Esophagus squamous epithelium (tissue), 4 donors: ENCODE measurements at regions not wholly inside any gene's neighbourhood (a gene's known extent, or its start where the extent isn't known, plus 50 kb on each side); places are given as distances from the start of the nearest gene placed in this dataset.

Experiments
- CTCF ChIP-seq, 6 experiments: fragments of 450-650 bp in 4 of 6; fragments of 200-600 bp in 2 of 6; sonication (generic) in 2 of 6; IDR thresholded peaks; one replicate each; pipeline ENCODE4 v1.5.1; 2016 to 2019; ENCODE audit warnings: antibody characterized with exemption in 6 of 6, mild to moderate bottlenecking in 4 of 6, moderate library complexity in 4 of 6
- POLR2A ChIP-seq, 4 donors: fragments of 450-650 bp; IDR thresholded peaks; one replicate each; pipeline ENCODE4 v1.6.1; 2017; ENCODE audit warnings: antibody characterized with exemption in 4 of 4, mild to moderate bottlenecking in 4 of 4, moderate library complexity in 3 of 4

DNA sequence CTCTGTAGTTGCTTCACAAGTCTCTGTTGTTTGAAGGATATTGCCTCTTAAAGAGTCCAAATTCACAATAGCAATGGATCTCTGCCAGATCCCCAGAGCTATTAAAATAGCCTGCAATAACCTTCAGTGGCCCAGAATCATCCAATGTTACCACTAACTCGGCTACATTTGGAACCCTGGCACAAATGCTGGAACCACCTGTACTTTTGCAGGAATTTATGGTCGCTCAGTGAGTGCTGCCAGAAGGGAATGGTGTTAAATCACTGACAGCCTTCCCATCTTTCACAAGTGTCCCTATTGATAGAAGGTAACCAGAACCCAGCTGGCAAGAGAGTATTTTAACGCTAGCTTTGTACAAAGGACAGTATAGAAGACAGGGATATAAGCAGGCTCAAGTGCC is 298.8 kb upstream of the PLSCR5 start:
- TF ChIP-seq POLR2A (IDR thresholded peaks at IDR 0.05), result no peak
- TF ChIP-seq CTCF (IDR thresholded peaks at IDR 0.05), result no peak
